ENCODE measurements at regions not wholly inside any gene's neighbourhood (a gene's known extent, or its start where the extent isn't known, plus 50 kb on each side); places are given as distances from the start of the nearest gene placed in this dataset.

- Histone ChIP-seq H3K4me3 (ENCODE audit: low read depth, low read length, poor library complexity, severe bottlenecking) (no peak overlapping the region), H3K4me1 (ENCODE audit: insufficient read depth, low read length, poor library complexity, severe bottlenecking) (no peaks in the 10 kb centered on the region), H3K36me3 (ENCODE audit: insufficient read depth, low read length) (no peaks in the 10 kb centered on the region), H4K20me1 (ENCODE audit: insufficient read depth, low read length) (no peaks in the 10 kb centered on the region), H3K79me2 (ENCODE audit: insufficient read depth, low read depth, low read length) (no peaks in the 10 kb centered on the region), H3K9me3 (ENCODE audit: low read length) (no peaks in the 10 kb centered on the region), H3K27ac (ENCODE audit: low read depth, low read length, poor library complexity, severe bottlenecking) (no peak overlapping the region), H2AFZ (ENCODE audit: low read length) (no peak overlapping the region), H3K4me2 (ENCODE audit: low read length) (no peak overlapping the region), H3K9me2 (ENCODE audit: insufficient read depth, low read length) (no peaks in the 10 kb centered on the region)
- DNase-seq (ENCODE audit: low spot score), result no peak
- ChIA-PET CTCF (ENCODE audit: unreplicated experiment) (no interaction called here), POLR2A (no interaction called here)
- no TSS peak for BruUV-seq (replicated peaks)
- intact Hi-C loops (cut with micrococcal nuclease; ENCODE audit: unreplicated experiment), result no loop called here
- TF ChIP-seq CTCF (conservative IDR thresholded peaks at IDR 0.05; ENCODE audit: low read length), result no peak
- TF ChIP-seq EZH2phosphoT487 (IDR thresholded peaks at IDR 0.05; ENCODE audit: borderline replicate concordance, low read depth, low read length), result no peak
Observed at GRCh38 chr12:60724984-60725383, 1129.2 kb downstream of the SLC16A7 start.

DNA sequence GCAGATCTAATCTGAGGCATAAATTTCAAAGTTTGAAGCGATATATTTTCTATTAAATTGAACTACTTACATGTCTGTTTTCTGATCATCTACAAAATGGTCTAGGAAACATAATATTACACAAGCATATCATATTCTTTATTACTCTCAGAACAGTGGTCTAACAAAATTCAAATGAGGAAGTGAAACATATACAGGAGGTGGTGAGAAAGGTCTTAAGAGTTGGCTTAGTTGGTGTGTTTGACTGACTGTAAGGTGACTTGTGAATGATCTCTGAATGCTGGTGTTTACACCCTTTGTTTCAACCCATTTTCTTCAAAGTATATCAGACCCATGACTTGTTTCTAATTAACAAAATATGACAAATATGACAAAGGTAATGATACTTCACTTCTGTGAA, 1156.8 kb downstream of the SLC16A7 start:
- Histone ChIP-seq H3K79me2 (ENCODE audit: insufficient read depth, low read depth, low read length) (no peaks in the 10 kb centered on the region), H3K9me2 (ENCODE audit: insufficient read depth, low read length) (no peaks in the 10 kb centered on the region), H4K20me1 (ENCODE audit: insufficient read depth, low read length) (no peaks in the 10 kb centered on the region), H3K4me2 (ENCODE audit: low read length) (no peak overlapping the region), H3K4me3 (ENCODE audit: low read depth, low read length, poor library complexity, severe bottlenecking) (no peak overlapping the region), H3K36me3 (ENCODE audit: insufficient read depth, low read length) (no peaks in the 10 kb centered on the region), H3K4me1 (ENCODE audit: insufficient read depth, low read length, poor library complexity, severe bottlenecking) (no peaks in the 10 kb centered on the region), H3K27ac (ENCODE audit: low read depth, low read length, poor library complexity, severe bottlenecking) (no peak overlapping the region), H2AFZ (ENCODE audit: low read length) (no peak overlapping the region), H3K9me3 (ENCODE audit: low read length) (no peaks in the 10 kb centered on the region)
- DNase-seq (ENCODE audit: low spot score), result no peak
- intact Hi-C loops (cut with micrococcal nuclease; ENCODE audit: unreplicated experiment), result no loop called here
- POLR2A ChIA-PET, result no interaction called here
- no peak for TF ChIP-seq CTCF (conservative IDR thresholded peaks at IDR 0.05; ENCODE audit: low read length)
- TF ChIP-seq EZH2phosphoT487 (IDR thresholded peaks at IDR 0.05; ENCODE audit: borderline replicate concordance, low read depth, low read length), result no peak
- CTCF ChIA-PET (ENCODE audit: unreplicated experiment), result no interaction called here
- BruUV-seq (replicated peaks), result no TSS peak

GRCh38 chr12:60758224-60758623, 1162.4 kb downstream of the SLC16A7 start:
- no peaks in the 10 kb centered on the region for H3K79me2 ChIP-seq (ENCODE audit: insufficient read depth, low read depth, low read length)
- H2AFZ ChIP-seq (ENCODE audit: low read length), result no peak overlapping the region
- no peaks in the 10 kb centered on the region for H3K9me2 ChIP-seq (ENCODE audit: insufficient read depth, low read length)
- no peak for TF ChIP-seq EZH2phosphoT487 (IDR thresholded peaks at IDR 0.05; ENCODE audit: borderline replicate concordance, low read depth, low read length)
- no peak for TF ChIP-seq CTCF (conservative IDR thresholded peaks at IDR 0.05; ENCODE audit: low read length)
- CTCF ChIA-PET (ENCODE audit: unreplicated experiment), result no interaction called here
- POLR2A ChIA-PET, result no interaction called here
- H3K4me2 ChIP-seq (ENCODE audit: low read length), result no peak overlapping the region
- BruUV-seq (replicated peaks), result no TSS peak
- H3K27ac ChIP-seq (ENCODE audit: low read depth, low read length, poor library complexity, severe bottlenecking), result no peak overlapping the region
- intact Hi-C loops (cut with micrococcal nuclease; ENCODE audit: unreplicated experiment), result no loop called here
- no peaks in the 10 kb centered on the region for H3K4me1 ChIP-seq (ENCODE audit: insufficient read depth, low read length, poor library complexity, severe bottlenecking)
- H4K20me1 ChIP-seq (ENCODE audit: insufficient read depth, low read length), result no peaks in the 10 kb centered on the region
- DNase-seq (ENCODE audit: low spot score), result no peak
- no peaks in the 10 kb centered on the region for H3K9me3 ChIP-seq (ENCODE audit: low read length)
- no peaks in the 10 kb centered on the region for H3K36me3 ChIP-seq (ENCODE audit: insufficient read depth, low read length)
- H3K4me3 ChIP-seq (ENCODE audit: low read depth, low read length, poor library complexity, severe bottlenecking), result no peak overlapping the region

Data from OCI-LY7 (cell line).